ENCODE measurements at regions not wholly inside any gene's neighbourhood (a gene's known extent, or its start where the extent isn't known, plus 50 kb on each side); places are given as distances from the start of the nearest gene placed in this dataset.

DNA sequence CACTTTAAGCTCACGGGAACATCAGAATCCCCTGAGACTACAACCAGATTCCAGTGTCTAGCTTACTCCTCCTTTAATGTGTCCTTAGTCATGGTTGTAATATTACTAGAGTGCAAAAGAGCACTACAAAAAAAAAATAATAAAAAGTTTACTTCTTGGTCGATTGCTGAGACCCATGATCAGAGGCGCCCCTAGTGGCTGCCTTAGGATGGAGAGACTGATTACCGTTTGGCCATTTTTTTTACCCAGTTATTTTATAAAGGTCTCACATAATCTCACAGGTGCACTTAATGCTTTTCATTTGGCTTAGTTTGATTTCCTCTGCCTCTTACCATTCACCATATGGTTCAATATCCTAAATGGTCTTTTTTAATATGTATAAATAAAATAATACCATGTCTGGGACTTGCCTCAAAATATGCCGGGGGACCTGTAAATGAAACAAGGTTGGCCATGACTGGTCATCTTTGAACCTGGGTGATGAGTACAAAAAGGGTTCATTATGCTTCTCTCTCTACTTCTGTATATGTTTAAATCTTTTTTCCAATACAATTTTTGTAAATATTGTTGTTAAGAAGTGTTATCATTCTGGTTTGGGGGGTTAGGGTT lies 331.5 kb upstream of the NFE2L3 start:
- Histone ChIP-seq H3K4me3 (ENCODE audit: low read depth in 1 of 2, low read length in 2 of 2) (no peak overlapping the region), H3K27me3 (ENCODE audit: control insufficient read depth in 1 of 2, insufficient read depth in 2 of 2, low read length in 2 of 2) (peaks cover 0 to 8% of the 10 kb centered on the region in 2 donors), H3K4me1 (ENCODE audit: control insufficient read depth in 1 of 2, insufficient read depth in 2 of 2, low read length in 2 of 2) (no peaks in the 10 kb centered on the region), H3K27ac (ENCODE audit: low read depth, low read length) (no peak overlapping the region), H3K36me3 (ENCODE audit: control insufficient read depth in 1 of 2, insufficient read depth in 2 of 2, low read length in 2 of 2) (no peaks in the 10 kb centered on the region), H3K9me3 (ENCODE audit: control insufficient read depth in 1 of 2, low read length in 2 of 2) (no peaks in the 10 kb centered on the region), H3K9ac (ENCODE audit: low read depth in 1 of 2, low read length in 2 of 2) (no peak overlapping the region)

DNA sequence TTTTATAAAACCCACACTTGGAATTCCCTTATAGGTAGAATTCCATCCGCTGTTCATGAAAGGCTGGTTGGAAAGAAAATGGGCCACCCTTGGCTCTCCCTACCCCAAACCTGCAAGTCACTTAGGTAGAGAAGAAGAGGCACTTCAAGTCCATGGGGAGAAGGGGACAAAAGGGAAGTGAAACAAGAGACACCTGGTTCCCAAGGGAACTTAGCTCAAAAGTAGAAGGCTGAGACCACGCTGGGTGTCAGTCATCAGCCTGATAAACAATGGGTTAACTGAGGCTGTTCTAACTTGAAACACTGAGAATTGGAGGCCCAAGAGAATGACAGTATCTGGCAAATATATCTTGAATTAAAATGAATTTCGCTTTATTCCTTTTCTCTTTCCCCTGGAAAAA lies 330.8 kb upstream of the NFE2L3 start:
- no peaks in the 10 kb centered on the region for H3K4me1 ChIP-seq (ENCODE audit: control insufficient read depth in 1 of 2, insufficient read depth in 2 of 2, low read length in 2 of 2)
- H3K4me3 ChIP-seq (ENCODE audit: low read depth in 1 of 2, low read length in 2 of 2), result no peak overlapping the region
- peaks cover 0 to 8% of the 10 kb centered on the region in 2 donors for H3K27me3 ChIP-seq (ENCODE audit: control insufficient read depth in 1 of 2, insufficient read depth in 2 of 2, low read length in 2 of 2)
- H3K36me3 ChIP-seq (ENCODE audit: control insufficient read depth in 1 of 2, insufficient read depth in 2 of 2, low read length in 2 of 2), result no peaks in the 10 kb centered on the region
- H3K27ac ChIP-seq (ENCODE audit: low read depth, low read length), result no peak overlapping the region
- H3K9me3 ChIP-seq (ENCODE audit: control insufficient read depth in 1 of 2, low read length in 2 of 2), result no peaks in the 10 kb centered on the region
- H3K9ac ChIP-seq (ENCODE audit: low read depth in 1 of 2, low read length in 2 of 2), result no peak overlapping the region

DNA sequence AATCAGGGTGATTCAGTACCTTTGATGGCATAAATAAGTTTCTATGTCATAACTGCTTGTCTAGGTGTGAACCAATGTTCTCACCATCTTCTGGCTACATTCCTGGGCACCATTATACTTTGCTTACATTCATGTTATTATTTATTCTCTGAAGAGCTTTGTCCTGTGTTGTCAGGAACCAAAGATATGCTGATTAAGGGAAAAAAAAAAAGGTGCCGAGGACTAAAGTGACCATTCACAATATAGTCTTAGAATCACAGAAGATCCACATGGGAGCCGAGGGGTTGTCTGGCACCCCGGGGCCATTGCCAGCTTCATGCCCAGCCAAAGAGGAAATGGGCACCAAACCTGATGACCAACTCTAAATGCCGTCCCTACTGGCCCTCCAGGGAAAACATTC lies 329.2 kb upstream of the NFE2L3 start:
- peaks cover 0 to 8% of the 10 kb centered on the region in 2 donors for H3K27me3 ChIP-seq (ENCODE audit: control insufficient read depth in 1 of 2, insufficient read depth in 2 of 2, low read length in 2 of 2)
- H3K4me3 ChIP-seq (ENCODE audit: low read depth in 1 of 2, low read length in 2 of 2), result no peak overlapping the region
- no peaks in the 10 kb centered on the region for H3K36me3 ChIP-seq (ENCODE audit: control insufficient read depth in 1 of 2, insufficient read depth in 2 of 2, low read length in 2 of 2)
- no peaks in the 10 kb centered on the region for H3K4me1 ChIP-seq (ENCODE audit: control insufficient read depth in 1 of 2, insufficient read depth in 2 of 2, low read length in 2 of 2)
- H3K9me3 ChIP-seq (ENCODE audit: control insufficient read depth in 1 of 2, low read length in 2 of 2), result no peaks in the 10 kb centered on the region
- no peak overlapping the region for H3K9ac ChIP-seq (ENCODE audit: low read depth in 1 of 2, low read length in 2 of 2)
- no peak overlapping the region for H3K27ac ChIP-seq (ENCODE audit: low read depth, low read length)

DNA sequence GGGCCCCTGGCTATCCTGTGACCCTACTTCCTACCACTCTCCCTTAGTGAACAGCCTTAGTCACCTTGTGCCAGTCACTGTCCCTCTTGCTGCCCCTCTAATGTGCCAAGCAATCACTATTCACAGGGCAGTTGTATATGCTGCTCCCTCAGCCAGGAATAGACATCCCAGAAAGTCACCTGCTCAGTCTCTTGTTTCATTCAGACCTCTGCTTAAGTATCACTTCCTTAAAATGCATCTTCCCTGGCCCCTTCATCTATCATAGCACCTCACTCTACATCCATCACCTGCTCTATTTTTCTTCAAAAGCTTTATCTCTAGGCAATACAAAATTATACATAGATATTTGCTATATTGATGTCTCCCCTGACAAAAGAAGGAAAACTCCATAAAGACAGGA lies 328.4 kb upstream of the NFE2L3 start:
- H3K4me3 ChIP-seq (ENCODE audit: low read depth in 1 of 2, low read length in 2 of 2), result no peak overlapping the region
- H3K27ac ChIP-seq (ENCODE audit: low read depth, low read length), result no peak overlapping the region
- no peaks in the 10 kb centered on the region for H3K4me1 ChIP-seq (ENCODE audit: control insufficient read depth in 1 of 2, insufficient read depth in 2 of 2, low read length in 2 of 2)
- H3K27me3 ChIP-seq (ENCODE audit: control insufficient read depth in 1 of 2, insufficient read depth in 2 of 2, low read length in 2 of 2), result peaks cover 0 to 8% of the 10 kb centered on the region in 2 donors
- H3K9me3 ChIP-seq (ENCODE audit: control insufficient read depth in 1 of 2, low read length in 2 of 2), result no peaks in the 10 kb centered on the region
- H3K36me3 ChIP-seq (ENCODE audit: control insufficient read depth in 1 of 2, insufficient read depth in 2 of 2, low read length in 2 of 2), result no peaks in the 10 kb centered on the region
- H3K9ac ChIP-seq (ENCODE audit: low read depth in 1 of 2, low read length in 2 of 2), result no peak overlapping the region

DNA sequence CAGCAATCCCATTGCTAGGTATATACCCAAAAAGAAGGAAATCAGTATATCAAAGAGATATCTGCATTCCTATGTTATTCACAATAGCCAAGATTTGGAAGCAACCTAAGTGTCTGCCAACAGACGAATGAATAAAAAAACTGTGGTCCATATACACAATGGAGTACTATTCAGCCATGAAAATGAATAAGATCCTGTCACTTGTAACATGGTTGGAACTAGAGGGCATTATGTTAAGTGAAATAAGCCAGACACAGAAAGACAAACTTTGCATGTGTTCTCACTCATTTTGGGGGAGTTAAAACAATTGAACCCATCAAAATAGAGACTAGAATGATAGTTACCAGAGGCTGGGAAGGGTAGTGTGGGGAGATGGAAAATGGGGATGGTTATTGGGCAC lies 323.5 kb upstream of the NFE2L3 start:
- Histone ChIP-seq H3K9ac (ENCODE audit: low read depth in 1 of 2, low read length in 2 of 2) (no peak overlapping the region), H3K27me3 (ENCODE audit: control insufficient read depth in 1 of 2, insufficient read depth in 2 of 2, low read length in 2 of 2) (peaks cover 0 to 2% of the 10 kb centered on the region in 2 donors), H3K4me1 (ENCODE audit: control insufficient read depth in 1 of 2, insufficient read depth in 2 of 2, low read length in 2 of 2) (no peaks in the 10 kb centered on the region), H3K9me3 (ENCODE audit: control insufficient read depth in 1 of 2, low read length in 2 of 2) (no peaks in the 10 kb centered on the region), H3K36me3 (ENCODE audit: control insufficient read depth in 1 of 2, insufficient read depth in 2 of 2, low read length in 2 of 2) (no peaks in the 10 kb centered on the region), H3K27ac (ENCODE audit: low read depth, low read length) (no peak overlapping the region), H3K4me3 (ENCODE audit: low read depth in 1 of 2, low read length in 2 of 2) (no peak overlapping the region)

DNA sequence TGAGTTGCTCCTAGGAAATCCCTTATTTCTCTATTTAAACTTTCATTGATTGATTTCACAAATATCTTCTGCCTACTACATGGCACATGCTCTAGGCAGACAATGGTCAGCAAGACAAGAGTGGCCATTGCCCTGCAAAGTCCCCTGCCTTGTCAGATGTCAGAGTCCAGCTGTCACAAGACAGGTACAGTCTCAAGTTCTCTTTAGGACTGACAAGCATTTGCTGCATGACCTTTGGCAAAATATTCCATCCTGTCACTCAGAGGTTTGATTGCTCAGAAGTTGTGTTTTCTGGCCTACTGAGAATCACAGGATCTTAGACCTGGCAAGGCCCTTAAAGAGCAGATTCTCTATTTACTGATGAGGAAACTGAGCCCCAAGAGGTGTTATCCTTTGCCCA lies 322.3 kb upstream of the NFE2L3 start:
- no peak overlapping the region for H3K27ac ChIP-seq (ENCODE audit: low read depth, low read length)
- no peaks in the 10 kb centered on the region for H3K36me3 ChIP-seq (ENCODE audit: control insufficient read depth in 1 of 2, insufficient read depth in 2 of 2, low read length in 2 of 2)
- H3K9me3 ChIP-seq (ENCODE audit: control insufficient read depth in 1 of 2, low read length in 2 of 2), result no peaks in the 10 kb centered on the region

DNA sequence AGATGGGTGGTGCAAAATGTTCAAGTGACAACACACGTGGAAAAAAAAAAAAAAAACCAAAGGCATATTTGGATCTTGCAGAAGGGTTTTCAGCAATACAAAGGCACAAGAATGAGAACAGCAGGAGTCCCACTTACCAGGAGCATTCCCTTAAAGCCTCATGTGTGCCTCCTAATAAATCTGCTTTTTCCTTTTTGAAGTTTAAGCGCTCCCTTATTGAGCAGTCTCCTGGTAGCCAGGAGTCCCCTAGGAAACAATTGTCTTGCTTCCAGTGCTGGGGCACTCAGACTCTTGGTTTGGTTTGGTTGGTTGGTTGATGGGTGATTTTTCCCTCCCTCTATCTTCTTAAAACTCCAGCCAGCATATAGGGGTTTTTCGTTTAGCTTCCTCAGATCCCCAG lies 321.8 kb upstream of the NFE2L3 start:
- no peak overlapping the region for H3K9ac ChIP-seq (ENCODE audit: low read depth in 1 of 2, low read length in 2 of 2)
- no peak overlapping the region for H3K4me3 ChIP-seq (ENCODE audit: low read depth in 1 of 2, low read length in 2 of 2)
- H3K4me1 ChIP-seq (ENCODE audit: control insufficient read depth in 1 of 2, insufficient read depth in 2 of 2, low read length in 2 of 2), result no peaks in the 10 kb centered on the region
- no peaks in the 10 kb centered on the region for H3K36me3 ChIP-seq (ENCODE audit: control insufficient read depth in 1 of 2, insufficient read depth in 2 of 2, low read length in 2 of 2)
- no peaks in the 10 kb centered on the region for H3K27me3 ChIP-seq (ENCODE audit: control insufficient read depth in 1 of 2, insufficient read depth in 2 of 2, low read length in 2 of 2)
- no peak overlapping the region for H3K27ac ChIP-seq (ENCODE audit: low read depth, low read length)
- no peaks in the 10 kb centered on the region for H3K9me3 ChIP-seq (ENCODE audit: control insufficient read depth in 1 of 2, low read length in 2 of 2)

More for the DNA sequence above, 322.3 kb upstream of the NFE2L3 start:
- Histone ChIP-seq H3K4me3 (ENCODE audit: low read depth in 1 of 2, low read length in 2 of 2) (no peak overlapping the region), H3K27me3 (ENCODE audit: control insufficient read depth in 1 of 2, insufficient read depth in 2 of 2, low read length in 2 of 2) (no peaks in the 10 kb centered on the region), H3K9ac (ENCODE audit: low read depth in 1 of 2, low read length in 2 of 2) (no peak overlapping the region), H3K4me1 (ENCODE audit: control insufficient read depth in 1 of 2, insufficient read depth in 2 of 2, low read length in 2 of 2) (no peaks in the 10 kb centered on the region)

DNA sequence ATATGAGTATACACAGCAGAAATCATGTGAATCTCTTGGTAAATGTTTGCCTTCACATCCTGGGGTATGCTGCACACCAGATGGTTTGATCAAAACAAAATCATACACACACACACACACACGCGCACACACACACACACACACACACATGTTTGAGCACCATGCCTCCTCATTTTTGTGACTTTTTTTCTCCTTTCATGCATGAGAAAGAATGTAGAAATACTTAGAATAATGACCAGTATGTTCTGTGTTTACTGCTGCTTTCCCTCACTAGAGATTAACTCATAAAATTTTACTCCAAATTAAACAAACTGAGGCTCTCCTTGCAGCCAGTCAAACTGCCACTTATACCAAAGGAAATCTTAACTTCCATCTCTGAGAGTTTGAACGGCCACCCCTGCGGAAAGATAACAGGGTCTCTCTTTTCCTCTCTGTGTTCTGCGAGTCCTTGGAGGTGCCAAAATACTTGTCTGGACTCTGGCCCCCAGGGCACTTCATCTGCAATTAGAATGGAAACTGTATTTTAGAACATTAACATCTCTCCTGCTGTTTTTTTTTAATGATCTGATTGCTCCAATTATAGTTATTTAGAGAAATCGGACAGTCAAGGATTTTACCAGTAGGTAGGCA lies 320.8 kb upstream of the NFE2L3 start:
- Histone ChIP-seq H3K9me3 (ENCODE audit: control insufficient read depth in 1 of 2, low read length in 2 of 2) (no peaks in the 10 kb centered on the region), H3K36me3 (ENCODE audit: control insufficient read depth in 1 of 2, insufficient read depth in 2 of 2, low read length in 2 of 2) (no peaks in the 10 kb centered on the region), H3K27me3 (ENCODE audit: control insufficient read depth in 1 of 2, insufficient read depth in 2 of 2, low read length in 2 of 2) (no peaks in the 10 kb centered on the region), H3K4me3 (ENCODE audit: low read depth in 1 of 2, low read length in 2 of 2) (no peak overlapping the region), H3K4me1 (ENCODE audit: control insufficient read depth in 1 of 2, insufficient read depth in 2 of 2, low read length in 2 of 2) (no peaks in the 10 kb centered on the region), H3K9ac (ENCODE audit: low read depth in 1 of 2, low read length in 2 of 2) (no peak overlapping the region), H3K27ac (ENCODE audit: low read depth, low read length) (no peak overlapping the region)

DNA sequence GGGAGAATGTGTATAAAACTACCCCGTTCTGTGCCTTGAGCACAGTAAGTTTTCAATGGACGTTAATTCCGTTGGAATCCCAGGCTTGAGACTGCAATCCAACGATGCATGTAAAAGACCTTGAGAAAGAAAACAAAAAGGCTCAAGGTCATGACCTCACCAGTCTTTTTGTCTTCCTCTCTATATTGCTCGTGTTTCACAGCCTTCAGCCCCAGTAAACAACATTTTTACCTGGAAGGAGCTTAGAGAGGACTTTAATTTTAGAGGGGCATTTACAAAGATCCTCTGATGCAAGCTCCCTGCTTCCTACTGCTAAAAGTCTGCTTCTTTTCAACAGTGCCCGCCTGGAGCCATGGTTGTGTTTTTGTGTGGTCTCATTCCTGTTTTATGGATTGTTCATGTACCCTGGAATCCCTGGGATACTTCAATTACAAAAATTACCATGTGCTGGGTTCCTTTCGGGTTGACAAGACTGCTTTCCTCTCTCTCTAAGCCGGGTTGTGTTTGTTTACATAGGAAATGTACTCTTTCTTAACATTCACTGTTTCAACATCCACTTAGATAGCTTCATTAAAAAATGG lies 320.1 kb upstream of the NFE2L3 start:
- Histone ChIP-seq H3K4me3 (ENCODE audit: low read depth in 1 of 2, low read length in 2 of 2) (no peak overlapping the region), H3K27ac (ENCODE audit: low read depth, low read length) (no peak overlapping the region), H3K9me3 (ENCODE audit: control insufficient read depth in 1 of 2, low read length in 2 of 2) (no peaks in the 10 kb centered on the region), H3K4me1 (ENCODE audit: control insufficient read depth in 1 of 2, insufficient read depth in 2 of 2, low read length in 2 of 2) (no peaks in the 10 kb centered on the region), H3K9ac (ENCODE audit: low read depth in 1 of 2, low read length in 2 of 2) (no peak overlapping the region), H3K36me3 (ENCODE audit: control insufficient read depth in 1 of 2, insufficient read depth in 2 of 2, low read length in 2 of 2) (no peaks in the 10 kb centered on the region), H3K27me3 (ENCODE audit: control insufficient read depth in 1 of 2, insufficient read depth in 2 of 2, low read length in 2 of 2) (no peaks in the 10 kb centered on the region)

DNA sequence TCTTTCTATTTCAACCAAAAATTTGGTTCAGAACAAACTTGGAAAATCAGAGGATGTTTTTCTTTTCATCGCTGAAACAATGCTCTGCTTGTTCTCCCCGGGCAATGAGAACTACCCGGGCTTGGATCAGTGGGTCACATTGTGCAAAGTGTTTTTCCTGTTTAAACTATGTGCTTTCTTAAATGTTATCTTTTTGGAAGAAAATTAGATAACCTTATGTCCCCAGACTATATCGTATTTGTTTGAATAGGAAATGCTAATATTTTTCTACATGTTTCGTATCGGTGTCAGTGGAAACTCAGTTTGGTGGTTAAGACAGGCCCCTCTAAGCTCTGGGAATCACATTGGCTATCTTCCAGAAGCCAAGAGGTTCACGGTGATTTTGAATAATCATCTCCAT lies 319.5 kb upstream of the NFE2L3 start:
- H3K36me3 ChIP-seq (ENCODE audit: control insufficient read depth in 1 of 2, insufficient read depth in 2 of 2, low read length in 2 of 2), result no peaks in the 10 kb centered on the region
- H3K4me3 ChIP-seq (ENCODE audit: low read depth in 1 of 2, low read length in 2 of 2), result no peak overlapping the region
- no peak overlapping the region for H3K27ac ChIP-seq (ENCODE audit: low read depth, low read length)
- no peaks in the 10 kb centered on the region for H3K9me3 ChIP-seq (ENCODE audit: control insufficient read depth in 1 of 2, low read length in 2 of 2)
- no peaks in the 10 kb centered on the region for H3K4me1 ChIP-seq (ENCODE audit: control insufficient read depth in 1 of 2, insufficient read depth in 2 of 2, low read length in 2 of 2)
- no peaks in the 10 kb centered on the region for H3K27me3 ChIP-seq (ENCODE audit: control insufficient read depth in 1 of 2, insufficient read depth in 2 of 2, low read length in 2 of 2)
- H3K9ac ChIP-seq (ENCODE audit: low read depth in 1 of 2, low read length in 2 of 2), result no peak overlapping the region
